GM19372 (cell line): ENCODE measurements at regions not wholly inside any gene's neighbourhood (a gene's known extent, or its start where the extent isn't known, plus 50 kb on each side); places are given as distances from the start of the nearest gene placed in this dataset.
A peak's percentile ranks its signal among the peaks of the same experiment; 100 is the strongest.

Experiments used
- ATAC-seq: cut with Tn5 transposase; IDR thresholded peaks from one replicate; pipeline ENCODE4 v1.9.1; 2021; ENCODE audit warnings: mild to moderate bottlenecking, low read depth, moderate library complexity; ENCODE audit not compliant: unreplicated experiment

- ATAC-seq, result no peak
Measured at GRCh38 chr2:105574796-105575344, 169.8 kb upstream of the NCK2 start.

GRCh38 chr2:105573910-105574655 is 170.6 kb upstream of the NCK2 start:
- no peak for ATAC-seq

- ATAC-seq, result no peak
Measured at GRCh38 chr2:105573490-105573889, 171.2 kb upstream of the NCK2 start.

- peak; percentile 65 for ATAC-seq
Measured at GRCh38 chr2:105571445-105571987, 172.7 kb upstream of the FHL2 start.

- no peak for ATAC-seq
Measured at GRCh38 chr2:105570757-105571156, 171.9 kb upstream of the FHL2 start.

- ATAC-seq, result no peak
Measured at GRCh38 chr2:105570326-105570725, 171.5 kb upstream of the FHL2 start.

GRCh38 chr2:105569606-105570005 is 170.8 kb upstream of the FHL2 start:
- ATAC-seq, result no peak

- ATAC-seq, result no peak
Measured at GRCh38 chr2:105567996-105568494, 169.2 kb upstream of the FHL2 start.

- no peak for ATAC-seq
Measured at GRCh38 chr2:105563000-105563719, 164.3 kb upstream of the FHL2 start.

- ATAC-seq, result no peak
Measured at GRCh38 chr2:105561401-105561800, 162.6 kb upstream of the FHL2 start.

- no peak for ATAC-seq
Measured at GRCh38 chr2:105560157-105560556, 161.3 kb upstream of the FHL2 start.

GRCh38 chr2:105557021-105557920 is 158.4 kb upstream of the FHL2 start:
- no peak for ATAC-seq

GRCh38 chr2:105556366-105556765 is 157.5 kb upstream of the FHL2 start:
- no peak for ATAC-seq

GRCh38 chr2:105554235-105554634 is 155.4 kb upstream of the FHL2 start:
- no peak for ATAC-seq

GRCh38 chr2:105553538-105554196 is 154.8 kb upstream of the FHL2 start:
- ATAC-seq, result no peak

GRCh38 chr2:105546628-105546974 is 147.8 kb upstream of the FHL2 start:
- ATAC-seq, result no peak

GRCh38 chr2:105545730-105546627 is 147.1 kb upstream of the FHL2 start:
- peak; percentile 56 for ATAC-seq

GRCh38 chr2:105544591-105545377 is 145.9 kb upstream of the FHL2 start:
- ATAC-seq, result no peak
